ENCODE measurements at regions not wholly inside any gene's neighbourhood (a gene's known extent, or its start where the extent isn't known, plus 50 kb on each side); places are given as distances from the start of the nearest gene placed in this dataset.
"Not testable (repeated sequence)": the region's sequence is repeated elsewhere in the genome, so short reads cannot be mapped to it uniquely, and the experiment has no call there.

GRCh38 chr1:228611707-228612106 lies 123.6 kb upstream of the RHOU start:
- H3K36me3 ChIP-seq (ENCODE audit: control insufficient read depth, insufficient read depth, low read length); H3K27ac ChIP-seq (ENCODE audit: insufficient read depth, low read length); H2AFZ ChIP-seq (replicated peaks; ENCODE audit: low read length, poor library complexity); H4K8ac ChIP-seq (ENCODE audit: low read depth in 2 of 2, low read length in 2 of 2); H3K56ac ChIP-seq (ENCODE audit: extremely low read depth, insufficient read depth, low read length); H3K4me1 ChIP-seq (ENCODE audit: control insufficient read depth, insufficient read depth, low read length); H3K9ac ChIP-seq (ENCODE audit: low read depth, low read length); H4K91ac ChIP-seq (ENCODE audit: insufficient read depth, low read depth, low read length); H2BK15ac ChIP-seq (ENCODE audit: low read depth, low read length); H3K18ac ChIP-seq (ENCODE audit: low read depth, low read length); H2AK5ac ChIP-seq (ENCODE audit: low read depth, low read length); H2BK120ac ChIP-seq (ENCODE audit: low read depth, low read length); H3K9me1 ChIP-seq (ENCODE audit: insufficient read depth, low read length); ATAC-seq (ENCODE audit: low read depth); H3K14ac ChIP-seq (replicated peaks; ENCODE audit: low read depth, low read length); DNase-seq; H3K27me3 ChIP-seq (ENCODE audit: control insufficient read depth, insufficient read depth, low read length); intact Hi-C loops (cut with micrococcal nuclease); H2AK9ac ChIP-seq (replicated peaks; ENCODE audit: low read depth, low read length, poor library complexity); BruUV-seq (replicated peaks); H3K4ac ChIP-seq (ENCODE audit: low read depth, low read length); H2BK5ac ChIP-seq (ENCODE audit: low read depth, low read length, poor library complexity, severe bottlenecking); dilution Hi-C loops (cut with HindIII; ENCODE audit: low sequenced_read_pairs, unreplicated experiment); H2BK20ac ChIP-seq (ENCODE audit: low read depth, low read length); POLR2A ChIA-PET (ENCODE audit: unreplicated experiment); H3K9me3 ChIP-seq (ENCODE audit: control insufficient read depth, insufficient read depth, low read length); H4K5ac ChIP-seq (ENCODE audit: low read depth, low read length); H3K4me2 ChIP-seq (ENCODE audit: low read depth, low read length); H4K20me1 ChIP-seq (ENCODE audit: insufficient read depth, low read length); CTCF ChIA-PET; H3K23ac ChIP-seq (ENCODE audit: low read depth, low read length); in situ Hi-C loops (cut with MboI; ENCODE audit: low sequenced_read_pairs); H3K79me1 ChIP-seq (ENCODE audit: low read depth in 1 of 2, low read length in 2 of 2); H3K4me3 ChIP-seq (ENCODE audit: insufficient read depth, low read depth, low read length): not testable (repeated sequence)
- no CpG with 5 or more reads among the region's 41 CpGs for WGBS, 2 experiments (ENCODE audit: extremely low coverage in 2 of 2, insufficient read length in 1 of 2)

GRCh38 chr1:228622002-228622716 lies 113.1 kb upstream of the RHOU start:
- H3K9ac ChIP-seq (ENCODE audit: low read depth, low read length); H3K23ac ChIP-seq (ENCODE audit: low read depth, low read length); H3K9me3 ChIP-seq (ENCODE audit: control insufficient read depth, insufficient read depth, low read length); H3K27ac ChIP-seq (ENCODE audit: insufficient read depth, low read length); H3K27me3 ChIP-seq (ENCODE audit: control insufficient read depth, insufficient read depth, low read length); H2BK5ac ChIP-seq (ENCODE audit: low read depth, low read length, poor library complexity, severe bottlenecking); H3K4me1 ChIP-seq (ENCODE audit: control insufficient read depth, insufficient read depth, low read length); H3K18ac ChIP-seq (ENCODE audit: low read depth, low read length); H4K91ac ChIP-seq (ENCODE audit: insufficient read depth, low read depth, low read length); H4K8ac ChIP-seq (ENCODE audit: low read depth in 2 of 2, low read length in 2 of 2); H3K36me3 ChIP-seq (ENCODE audit: control insufficient read depth, insufficient read depth, low read length); H3K9me1 ChIP-seq (ENCODE audit: insufficient read depth, low read length); H3K4ac ChIP-seq (ENCODE audit: low read depth, low read length); H3K4me3 ChIP-seq (ENCODE audit: insufficient read depth, low read depth, low read length); H3K14ac ChIP-seq (replicated peaks; ENCODE audit: low read depth, low read length); H2BK15ac ChIP-seq (ENCODE audit: low read depth, low read length); ATAC-seq (ENCODE audit: low read depth); H4K5ac ChIP-seq (ENCODE audit: low read depth, low read length); DNase-seq; POLR2A ChIA-PET (ENCODE audit: unreplicated experiment); H2AFZ ChIP-seq (replicated peaks; ENCODE audit: low read length, poor library complexity); H2BK120ac ChIP-seq (ENCODE audit: low read depth, low read length); BruUV-seq (replicated peaks); intact Hi-C loops (cut with micrococcal nuclease); CTCF ChIA-PET; in situ Hi-C loops (cut with MboI; ENCODE audit: low sequenced_read_pairs); dilution Hi-C loops (cut with HindIII; ENCODE audit: low sequenced_read_pairs, unreplicated experiment); H3K4me2 ChIP-seq (ENCODE audit: low read depth, low read length); H2BK20ac ChIP-seq (ENCODE audit: low read depth, low read length); H4K20me1 ChIP-seq (ENCODE audit: insufficient read depth, low read length); H2AK9ac ChIP-seq (replicated peaks; ENCODE audit: low read depth, low read length, poor library complexity); H3K56ac ChIP-seq (ENCODE audit: extremely low read depth, insufficient read depth, low read length); H3K79me1 ChIP-seq (ENCODE audit: low read depth in 1 of 2, low read length in 2 of 2); H2AK5ac ChIP-seq (ENCODE audit: low read depth, low read length): not testable (repeated sequence)
- no CpG with 5 or more reads among the region's 52 CpGs for WGBS, 2 experiments (ENCODE audit: extremely low coverage in 2 of 2, insufficient read length in 1 of 2)
